ENCODE measurements at regions not wholly inside any gene's neighbourhood (a gene's known extent, or its start where the extent isn't known, plus 50 kb on each side); places are given as distances from the start of the nearest gene placed in this dataset.

GRCh38 chr12:91851741-91852477, 293.7 kb downstream of the BTG1 start:
- H3K27ac ChIP-seq (ENCODE audit: low read depth, low read length, poor library complexity, severe bottlenecking) = no peak overlapping the region
- no peaks in the 10 kb centered on the region for H3K4me1 ChIP-seq (ENCODE audit: insufficient read depth, low read length, poor library complexity, severe bottlenecking)
- CTCF ChIA-PET = no interaction called here
- H3K27me3 ChIP-seq (replicated peaks; ENCODE audit: insufficient read depth, low read depth, low read length, poor library complexity) = no peaks in the 10 kb centered on the region
- no TSS peak for BruUV-seq (replicated peaks)
- DNase-seq (ENCODE audit: low spot score) = no peak
- intact Hi-C loops (cut with micrococcal nuclease; ENCODE audit: unreplicated experiment) = no loop called here
- TF ChIP-seq CTCF (conservative IDR thresholded peaks at IDR 0.05; ENCODE audit: low read depth, low read length) = no peak
- TF ChIP-seq EZH2 (IDR thresholded peaks at IDR 0.05; ENCODE audit: borderline replicate concordance, low read depth, low read length, poor library complexity, severe bottlenecking) = no peak
- POLR2A ChIA-PET (ENCODE audit: low non-redundant PET) = no interaction called here
- no peaks in the 10 kb centered on the region for H3K36me3 ChIP-seq (ENCODE audit: insufficient read depth, low read length, poor library complexity, severe bottlenecking)
- H3K9me3 ChIP-seq (ENCODE audit: low read depth, low read length, poor library complexity, severe bottlenecking) = no peaks in the 10 kb centered on the region
- no peak overlapping the region for H3K4me3 ChIP-seq (ENCODE audit: low read depth, low read length, poor library complexity, severe bottlenecking)

GRCh38 chr12:91846466-91847055, 299.1 kb downstream of the BTG1 start:
- no peak for TF ChIP-seq CTCF (conservative IDR thresholded peaks at IDR 0.05; ENCODE audit: low read depth, low read length)
- no peak for TF ChIP-seq EZH2 (IDR thresholded peaks at IDR 0.05; ENCODE audit: borderline replicate concordance, low read depth, low read length, poor library complexity, severe bottlenecking)

GRCh38 chr12:91845365-91845764, 300.3 kb downstream of the BTG1 start:
- no peak for DNase-seq (ENCODE audit: low spot score)

More at GRCh38 chr12:91846466-91847055, 299.1 kb downstream of the BTG1 start:
- intact Hi-C loops (cut with micrococcal nuclease; ENCODE audit: unreplicated experiment) = no loop called here
- Histone ChIP-seq H3K4me3 (ENCODE audit: low read depth, low read length, poor library complexity, severe bottlenecking) (no peak overlapping the region), H3K9me3 (ENCODE audit: low read depth, low read length, poor library complexity, severe bottlenecking) (no peaks in the 10 kb centered on the region), H3K27ac (ENCODE audit: low read depth, low read length, poor library complexity, severe bottlenecking) (no peak overlapping the region), H3K27me3 (replicated peaks; ENCODE audit: insufficient read depth, low read depth, low read length, poor library complexity) (no peaks in the 10 kb centered on the region), H3K4me1 (ENCODE audit: insufficient read depth, low read length, poor library complexity, severe bottlenecking) (no peaks in the 10 kb centered on the region), H3K36me3 (ENCODE audit: insufficient read depth, low read length, poor library complexity, severe bottlenecking) (no peaks in the 10 kb centered on the region)
- ChIA-PET POLR2A (ENCODE audit: low non-redundant PET) (no interaction called here), CTCF (no interaction called here)
- no TSS peak for BruUV-seq (replicated peaks)
- DNase-seq (ENCODE audit: low spot score) = no peak

More at GRCh38 chr12:91845365-91845764, 300.3 kb downstream of the BTG1 start:
- Histone ChIP-seq H3K36me3 (ENCODE audit: insufficient read depth, low read length, poor library complexity, severe bottlenecking) (no peaks in the 10 kb centered on the region), H3K4me3 (ENCODE audit: low read depth, low read length, poor library complexity, severe bottlenecking) (no peak overlapping the region), H3K27me3 (replicated peaks; ENCODE audit: insufficient read depth, low read depth, low read length, poor library complexity) (no peaks in the 10 kb centered on the region), H3K4me1 (ENCODE audit: insufficient read depth, low read length, poor library complexity, severe bottlenecking) (no peaks in the 10 kb centered on the region), H3K27ac (ENCODE audit: low read depth, low read length, poor library complexity, severe bottlenecking) (no peak overlapping the region), H3K9me3 (ENCODE audit: low read depth, low read length, poor library complexity, severe bottlenecking) (no peaks in the 10 kb centered on the region)
- intact Hi-C loops (cut with micrococcal nuclease; ENCODE audit: unreplicated experiment) = no loop called here
- TF ChIP-seq CTCF (conservative IDR thresholded peaks at IDR 0.05; ENCODE audit: low read depth, low read length) (no peak), EZH2 (IDR thresholded peaks at IDR 0.05; ENCODE audit: borderline replicate concordance, low read depth, low read length, poor library complexity, severe bottlenecking) (no peak)
- CTCF ChIA-PET = no interaction called here
- POLR2A ChIA-PET (ENCODE audit: low non-redundant PET) = no interaction called here
- no TSS peak for BruUV-seq (replicated peaks)

Data from A673 (cell line).